Fibroblast of lung (primary cell): ENCODE measurements at regions not wholly inside any gene's neighbourhood (a gene's known extent, or its start where the extent isn't known, plus 50 kb on each side); places are given as distances from the start of the nearest gene placed in this dataset.

Source experiments
- EZH2 ChIP-seq: IDR thresholded peaks from 2 replicates; pipeline ENCODE4 v1.5.1; 2012; ENCODE audit warnings: low read length, control low read depth, mild to moderate bottlenecking; ENCODE audit errors: missing control alignments
- TF ChIP-seq, protein P1 (sequence below), 2 donors: IDR thresholded peaks in 1 of 2; conservative IDR thresholded peaks in 1 of 2; 1 replicate in 1 of 2; 2 replicates in 1 of 2; pipeline ENCODE4 v1.5.1; 2011 to 2012; ENCODE audit warnings: low read length in 2 of 2, control low read depth in 1 of 2, inconsistent platforms in 1 of 2, low read depth in 1 of 2, mild to moderate bottlenecking in 1 of 2

DNA sequence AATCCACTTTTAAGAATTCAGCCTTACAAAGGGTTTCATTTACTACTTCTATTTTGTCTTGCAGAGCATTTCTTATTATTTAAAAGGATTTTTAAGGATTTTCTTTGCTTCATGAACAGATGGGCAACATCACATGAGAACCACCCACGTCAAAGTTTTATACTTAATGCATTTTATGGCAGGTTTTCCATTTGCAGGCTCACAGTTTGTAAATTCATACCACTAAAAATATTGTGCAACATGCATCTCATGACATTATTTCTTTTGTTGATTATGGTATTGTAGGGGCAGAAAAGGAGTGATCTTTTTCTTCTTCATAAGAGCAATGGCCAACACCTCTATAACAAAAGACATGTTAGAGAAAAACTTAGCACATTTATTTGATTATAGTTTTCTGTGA is 554.0 kb upstream of the SPRY2 start:
- TF ChIP-seq, protein P1, sequence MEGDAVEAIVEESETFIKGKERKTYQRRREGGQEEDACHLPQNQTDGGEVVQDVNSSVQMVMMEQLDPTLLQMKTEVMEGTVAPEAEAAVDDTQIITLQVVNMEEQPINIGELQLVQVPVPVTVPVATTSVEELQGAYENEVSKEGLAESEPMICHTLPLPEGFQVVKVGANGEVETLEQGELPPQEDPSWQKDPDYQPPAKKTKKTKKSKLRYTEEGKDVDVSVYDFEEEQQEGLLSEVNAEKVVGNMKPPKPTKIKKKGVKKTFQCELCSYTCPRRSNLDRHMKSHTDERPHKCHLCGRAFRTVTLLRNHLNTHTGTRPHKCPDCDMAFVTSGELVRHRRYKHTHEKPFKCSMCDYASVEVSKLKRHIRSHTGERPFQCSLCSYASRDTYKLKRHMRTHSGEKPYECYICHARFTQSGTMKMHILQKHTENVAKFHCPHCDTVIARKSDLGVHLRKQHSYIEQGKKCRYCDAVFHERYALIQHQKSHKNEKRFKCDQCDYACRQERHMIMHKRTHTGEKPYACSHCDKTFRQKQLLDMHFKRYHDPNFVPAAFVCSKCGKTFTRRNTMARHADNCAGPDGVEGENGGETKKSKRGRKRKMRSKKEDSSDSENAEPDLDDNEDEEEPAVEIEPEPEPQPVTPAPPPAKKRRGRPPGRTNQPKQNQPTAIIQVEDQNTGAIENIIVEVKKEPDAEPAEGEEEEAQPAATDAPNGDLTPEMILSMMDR (conservative IDR thresholded peaks at IDR 0.05 in 1 of 2, IDR thresholded peaks at IDR 0.05 in 1 of 2; ENCODE audit: low read depth in 1 of 2, low read length in 2 of 2), result no peak
- no peak for TF ChIP-seq EZH2
